Gastroesophageal sphincter (tissue), 3 donors: ENCODE measurements at regions not wholly inside any gene's neighbourhood (a gene's known extent, or its start where the extent isn't known, plus 50 kb on each side); places are given as distances from the start of the nearest gene placed in this dataset.

Source experiments
- CTCF ChIP-seq, 4 experiments: fragments of 200-600 bp in 2 of 4; fragments of 450-650 bp in 2 of 4; sonication (generic) in 1 of 4; IDR thresholded peaks; one replicate each; pipeline ENCODE4 v1.5.1; 2017 to 2019; ENCODE audit warnings: antibody characterized with exemption in 4 of 4, mild to moderate bottlenecking in 2 of 4, moderate library complexity in 2 of 4
- POLR2A ChIP-seq, 2 donors: fragments of 450-650 bp; IDR thresholded peaks; one replicate each; pipeline ENCODE4 v1.6.1; 2017; ENCODE audit warnings: antibody characterized with exemption in 2 of 2, mild to moderate bottlenecking in 2 of 2, moderate library complexity in 1 of 2

DNA sequence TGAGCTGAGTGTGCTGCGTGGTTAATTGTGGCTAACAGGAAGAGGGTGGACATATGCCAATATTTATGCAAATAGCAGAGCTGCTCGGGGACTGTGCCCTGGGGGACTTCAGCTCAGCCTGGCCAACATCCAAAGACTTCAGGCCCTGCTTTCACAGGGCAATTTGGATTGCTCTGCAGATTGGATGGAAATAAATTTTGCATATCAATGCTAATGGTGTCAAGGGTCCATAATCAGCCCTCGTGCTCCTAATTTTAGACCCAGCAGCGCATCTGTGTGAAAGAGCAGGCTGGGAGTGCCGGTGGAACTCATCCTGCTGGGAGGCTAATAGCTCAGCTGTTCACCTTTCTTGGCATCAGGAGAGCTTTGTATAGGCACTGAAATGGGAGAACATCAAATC is 270.1 kb downstream of the TCERG1L start:
- no peak for TF ChIP-seq POLR2A (IDR thresholded peaks at IDR 0.05)
- no peak for TF ChIP-seq CTCF (IDR thresholded peaks at IDR 0.05)
